Tibial artery (tissue), 4 donors: ENCODE measurements at regions not wholly inside any gene's neighbourhood (a gene's known extent, or its start where the extent isn't known, plus 50 kb on each side); places are given as distances from the start of the nearest gene placed in this dataset.

ENCODE experiments used
- DNase-seq, 2 donors: peaks; one replicate each; pipeline ENCODE4 v3.0.0-alpha.2; 2019
- H3K27ac ChIP-seq, 2 donors: fragments of 200-600 bp; sonication (generic) in 1 of 2; 1 replicate in 1 of 2; 2 replicates in 1 of 2; pipeline ENCODE4 v1.5.1; 2018 to 2019; ENCODE audit warnings: mild to moderate bottlenecking in 1 of 2
- H3K27me3 ChIP-seq, 2 donors: fragments of 200-600 bp; sonication (generic) in 1 of 2; one replicate each; pipeline versions ENCODE4 v1.5.1 to v1.6.0; 2016 to 2019
- H3K36me3 ChIP-seq, 3 donors: fragments of 200-600 bp; sonication (generic) in 2 of 3; one replicate each; pipeline ENCODE4 v1.5.1; 2016 to 2019; ENCODE audit warnings: mild to moderate bottlenecking in 2 of 3
- H3K4me1 ChIP-seq, 4 donors: fragments of 200-600 bp; sonication (generic) in 2 of 4; 1 replicate in 3 of 4; 2 replicates in 1 of 4; pipeline ENCODE4 v1.5.1; 2016 to 2019
- H3K4me3 ChIP-seq, 2 donors: fragments of 200-600 bp; sonication (generic) in 1 of 2; 1 replicate in 1 of 2; 2 replicates in 1 of 2; pipeline ENCODE4 v1.5.1; 2018 to 2019; ENCODE audit warnings: mild to moderate bottlenecking in 2 of 2
- H3K9me3 ChIP-seq, 3 donors: fragments of 200-600 bp; sonication (generic) in 1 of 3; one replicate each; pipeline ENCODE4 v1.5.1; 2016 to 2019
- CTCF ChIP-seq, 2 experiments: fragments of 200-600 bp in 1 of 2; fragments of 450-650 bp in 1 of 2; IDR thresholded peaks; one replicate each; pipeline ENCODE4 v1.5.1; 2017 to 2019; ENCODE audit warnings: antibody characterized with exemption in 2 of 2, mild to moderate bottlenecking in 1 of 2, moderate library complexity in 1 of 2
- intact Hi-C: fragments of 100-400 bp; cut with DNase I; formaldehyde crosslinking; loops from one replicate; pipeline ENCODE4 v1.15.0; 2023; ENCODE audit warnings: low total_unique reads

GRCh38 chr1:104933846-104934245, 1184.1 kb downstream of the AMY1C start:
- Histone ChIP-seq H3K4me3 (no peak overlapping the region), H3K27ac (no peak overlapping the region), H3K36me3 (no peaks in the 10 kb centered on the region), H3K4me1 (no peaks in the 10 kb centered on the region), H3K9me3 (peaks cover 0 to 5% (median 0%) of the 10 kb centered on the region in 3 donors), H3K27me3 (no peaks in the 10 kb centered on the region)
- intact Hi-C loops: no loop called here
- no peak for DNase-seq
- no peak for TF ChIP-seq CTCF (IDR thresholded peaks at IDR 0.05)

- Histone ChIP-seq H3K4me3 (no peak overlapping the region), H3K4me1 (no peaks in the 10 kb centered on the region), H3K36me3 (no peaks in the 10 kb centered on the region), H3K27ac (no peak overlapping the region), H3K9me3 (no peaks in the 10 kb centered on the region), H3K27me3 (no peaks in the 10 kb centered on the region)
- intact Hi-C loops: no loop called here
- no peak for TF ChIP-seq CTCF (IDR thresholded peaks at IDR 0.05)
- DNase-seq: no peak
These were observed 1195.7 kb downstream of the AMY1C start for GRCh38 chr1:104945406-104945805.

- no peak for DNase-seq
- H3K9me3 ChIP-seq: no peaks in the 10 kb centered on the region
- no peaks in the 10 kb centered on the region for H3K27me3 ChIP-seq
- no peak for TF ChIP-seq CTCF (IDR thresholded peaks at IDR 0.05)
- intact Hi-C loops: no loop called here
- no peaks in the 10 kb centered on the region for H3K36me3 ChIP-seq
- H3K4me1 ChIP-seq: no peaks in the 10 kb centered on the region
- no peak overlapping the region for H3K4me3 ChIP-seq
- H3K27ac ChIP-seq: no peak overlapping the region
These were observed 1197.0 kb downstream of the AMY1C start for GRCh38 chr1:104946558-104947210.

GRCh38 chr1:104953555-104953954, 1203.9 kb downstream of the AMY1C start:
- no peak for DNase-seq
- H3K4me3 ChIP-seq: no peak overlapping the region
- no peaks in the 10 kb centered on the region for H3K4me1 ChIP-seq
- H3K9me3 ChIP-seq: no peaks in the 10 kb centered on the region
- H3K27me3 ChIP-seq: no peaks in the 10 kb centered on the region
- H3K36me3 ChIP-seq: no peaks in the 10 kb centered on the region
- no peak overlapping the region for H3K27ac ChIP-seq
- TF ChIP-seq CTCF (IDR thresholded peaks at IDR 0.05): no peak
- intact Hi-C loops: no loop called here

GRCh38 chr1:104973516-104973915, 1223.8 kb downstream of the AMY1C start:
- H3K4me3 ChIP-seq: no peak overlapping the region
- DNase-seq: no peak
- no peaks in the 10 kb centered on the region for H3K9me3 ChIP-seq
- no peak overlapping the region for H3K27ac ChIP-seq
- no peaks in the 10 kb centered on the region for H3K27me3 ChIP-seq
- no peaks in the 10 kb centered on the region for H3K4me1 ChIP-seq
- intact Hi-C loops: no loop called here
- no peaks in the 10 kb centered on the region for H3K36me3 ChIP-seq
- TF ChIP-seq CTCF (IDR thresholded peaks at IDR 0.05): no peak

- H3K4me3 ChIP-seq: no peak overlapping the region
- no peak overlapping the region for H3K27ac ChIP-seq
- H3K36me3 ChIP-seq: no peaks in the 10 kb centered on the region
- no peaks in the 10 kb centered on the region for H3K4me1 ChIP-seq
- DNase-seq: no peak
- TF ChIP-seq CTCF (IDR thresholded peaks at IDR 0.05): no peak
- intact Hi-C loops: no loop called here
- no peaks in the 10 kb centered on the region for H3K27me3 ChIP-seq
- no peaks in the 10 kb centered on the region for H3K9me3 ChIP-seq
These were observed 1230.0 kb downstream of the AMY1C start for GRCh38 chr1:104979651-104980050.
